ENCODE measurements at regions not wholly inside any gene's neighbourhood (a gene's known extent, or its start where the extent isn't known, plus 50 kb on each side); places are given as distances from the start of the nearest gene placed in this dataset.

DNA sequence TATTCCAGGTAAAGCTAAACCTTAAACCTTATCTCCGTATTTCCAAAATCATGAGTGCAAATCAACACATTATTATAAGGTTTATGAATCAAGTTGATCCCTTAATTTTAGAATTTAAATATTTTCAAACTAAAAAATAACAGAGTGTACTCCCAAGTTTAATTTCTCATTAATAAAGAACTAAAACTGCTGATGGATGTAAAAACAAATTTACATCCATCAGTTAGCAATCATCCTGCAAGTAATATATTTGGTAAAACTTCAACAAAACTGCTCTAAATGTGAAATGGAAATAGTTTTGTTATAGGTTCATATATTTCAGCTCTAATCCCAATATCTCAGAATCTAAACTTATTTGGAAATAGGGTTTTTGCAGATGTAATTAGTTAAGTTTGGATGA is 71.3 kb upstream of the ZNF804B start:
- Histone ChIP-seq H3K9me3 (ENCODE audit: insufficient read depth in 2 of 2, low read depth in 1 of 2, low read length in 1 of 2) (no peaks in the 10 kb centered on the region), H2BK15ac (ENCODE audit: low read length) (no peak overlapping the region), H2BK20ac (ENCODE audit: low read length) (no peak overlapping the region), H2BK5ac (ENCODE audit: low read depth, low read length) (no peak overlapping the region), H3K4me3 (ENCODE audit: extremely low read depth in 1 of 4, insufficient read depth in 2 of 4, low read depth in 3 of 4, low read length in 4 of 4) (no peak overlapping the region), H4K5ac (ENCODE audit: insufficient read length, low read depth, low read length) (no peak overlapping the region), H3K79me1 (ENCODE audit: low read depth, low read length) (no peaks in the 10 kb centered on the region), H3K9ac (replicated peaks in 1 of 4; ENCODE audit: extremely low read depth in 1 of 4, low read depth in 3 of 4, low read length in 3 of 4) (no peak overlapping the region), H3K4ac (replicated peaks; ENCODE audit: insufficient read length, low read depth, low read length) (no peak overlapping the region), H3K56ac (replicated peaks; ENCODE audit: insufficient read length, low read depth, low read length) (no peak overlapping the region), H3K14ac (ENCODE audit: insufficient read length) (no peak overlapping the region), H3K27ac (ENCODE audit: low read depth, low read length) (no peak overlapping the region), H3K18ac (ENCODE audit: extremely low read depth, low read length) (no peak overlapping the region), H2AK5ac (ENCODE audit: low read depth, low read length) (no peak overlapping the region), H2BK12ac (ENCODE audit: low read depth, low read length) (no peak overlapping the region), H2AFZ (ENCODE audit: low read length) (no peak overlapping the region), H3K27me3 (replicated peaks in 1 of 4; ENCODE audit: control insufficient read depth in 3 of 4, extremely low read depth in 1 of 4, insufficient read depth in 3 of 4, low read length in 3 of 4) (no peaks in the 10 kb centered on the region), H2BK120ac (replicated peaks; ENCODE audit: low read depth, low read length) (no peak overlapping the region), H3K36me3 (ENCODE audit: control insufficient read depth in 2 of 4, insufficient read depth in 4 of 4, low read length in 3 of 4) (no peaks in the 10 kb centered on the region), H4K91ac (replicated peaks; ENCODE audit: insufficient read length, low read length) (no peak overlapping the region), H3K79me2 (ENCODE audit: control insufficient read depth in 1 of 2, insufficient read depth in 2 of 2, low read length in 2 of 2) (no peaks in the 10 kb centered on the region), H4K20me1 (replicated peaks in 1 of 2; ENCODE audit: control insufficient read depth in 1 of 2, insufficient read depth in 2 of 2, low read length in 2 of 2) (no peaks in the 10 kb centered on the region), H3K23ac (ENCODE audit: insufficient read length) (no peak overlapping the region), H3K23me2 (ENCODE audit: low read depth, low read length) (no peaks in the 10 kb centered on the region), H3K4me1 (replicated peaks in 1 of 4; ENCODE audit: control insufficient read depth in 3 of 4, insufficient read depth in 4 of 4, low read length in 3 of 4) (no peaks in the 10 kb centered on the region; a peak in 2 of 7 replicates), H4K8ac (ENCODE audit: extremely low read depth, insufficient read depth, low read length) (no peak overlapping the region), H3K4me2 (ENCODE audit: insufficient read depth in 1 of 2, low read depth in 2 of 2, low read length in 2 of 2) (no peak overlapping the region)
- CTCF ChIA-PET (ENCODE audit: partially characterized antibody), result no interaction called here
- POLR2A ChIA-PET (ENCODE audit: partially characterized antibody), result no interaction called here
- FAIRE-seq (no peak), DNase-seq (ENCODE audit: low read depth in 1 of 2, low spot score in 2 of 2) (no peak)
- WGBS, 2 experiments (ENCODE audit: extremely low coverage in 1 of 2, insufficient coverage in 1 of 2, insufficient read length in 1 of 2, insufficient replicate concordance in 2 of 2, low coverage in 1 of 2, low lambda C conversion rate in 2 of 2, missing lambda C conversion rate in 1 of 2), result 84% methylated on average over 1 of the region's 1 CpG; no CpG with 5 or more reads in 1 of the 2 experiments
- TF ChIP-seq, protein P1, sequence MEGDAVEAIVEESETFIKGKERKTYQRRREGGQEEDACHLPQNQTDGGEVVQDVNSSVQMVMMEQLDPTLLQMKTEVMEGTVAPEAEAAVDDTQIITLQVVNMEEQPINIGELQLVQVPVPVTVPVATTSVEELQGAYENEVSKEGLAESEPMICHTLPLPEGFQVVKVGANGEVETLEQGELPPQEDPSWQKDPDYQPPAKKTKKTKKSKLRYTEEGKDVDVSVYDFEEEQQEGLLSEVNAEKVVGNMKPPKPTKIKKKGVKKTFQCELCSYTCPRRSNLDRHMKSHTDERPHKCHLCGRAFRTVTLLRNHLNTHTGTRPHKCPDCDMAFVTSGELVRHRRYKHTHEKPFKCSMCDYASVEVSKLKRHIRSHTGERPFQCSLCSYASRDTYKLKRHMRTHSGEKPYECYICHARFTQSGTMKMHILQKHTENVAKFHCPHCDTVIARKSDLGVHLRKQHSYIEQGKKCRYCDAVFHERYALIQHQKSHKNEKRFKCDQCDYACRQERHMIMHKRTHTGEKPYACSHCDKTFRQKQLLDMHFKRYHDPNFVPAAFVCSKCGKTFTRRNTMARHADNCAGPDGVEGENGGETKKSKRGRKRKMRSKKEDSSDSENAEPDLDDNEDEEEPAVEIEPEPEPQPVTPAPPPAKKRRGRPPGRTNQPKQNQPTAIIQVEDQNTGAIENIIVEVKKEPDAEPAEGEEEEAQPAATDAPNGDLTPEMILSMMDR (IDR thresholded peaks at IDR 0.05; ENCODE audit: control extremely low read depth in 1 of 3, insufficient read depth in 1 of 3, low read depth in 1 of 3, low read length in 3 of 3), result no peak
- TF ChIP-seq TCF12 (IDR thresholded peaks at IDR 0.05; ENCODE audit: low read depth, low read length), result no peak
- no peak for TF ChIP-seq NRF1 (IDR thresholded peaks at IDR 0.05; ENCODE audit: low read depth, low read length)
- TF ChIP-seq NANOG (IDR thresholded peaks at IDR 0.05; ENCODE audit: insufficient read depth, low read depth, low read length, poor library complexity, severe bottlenecking), result no peak
- TF ChIP-seq MAFK (IDR thresholded peaks at IDR 0.05; ENCODE audit: low read depth, low read length), result no peak
- no peak for TF ChIP-seq TAF1 (IDR thresholded peaks at IDR 0.05; ENCODE audit: low read depth, low read length)
- no peak for TF ChIP-seq YY1 (IDR thresholded peaks at IDR 0.05; ENCODE audit: low read depth, low read length)
- TF ChIP-seq BRCA1 (IDR thresholded peaks at IDR 0.05; ENCODE audit: low read depth, low read length), result no peak
- no peak for TF ChIP-seq HDAC6 (IDR thresholded peaks at IDR 0.05; ENCODE audit: low read depth, low read length)
- no peak for TF ChIP-seq SIX5 (IDR thresholded peaks at IDR 0.05; ENCODE audit: low read depth, low read length)
- TF ChIP-seq POLR2A (IDR thresholded peaks at IDR 0.05; ENCODE audit: control extremely low read depth in 1 of 2, low read depth in 2 of 2, low read length in 2 of 2), result no peak
- no peak for TF ChIP-seq SIRT6 (IDR thresholded peaks at IDR 0.05; ENCODE audit: low read length)
